ENCODE measurements at regions not wholly inside any gene's neighbourhood (a gene's known extent, or its start where the extent isn't known, plus 50 kb on each side); places are given as distances from the start of the nearest gene placed in this dataset.
"Not testable (repeated sequence)": the region's sequence is repeated elsewhere in the genome, so short reads cannot be mapped to it uniquely, and the experiment has no call there.

DNA sequence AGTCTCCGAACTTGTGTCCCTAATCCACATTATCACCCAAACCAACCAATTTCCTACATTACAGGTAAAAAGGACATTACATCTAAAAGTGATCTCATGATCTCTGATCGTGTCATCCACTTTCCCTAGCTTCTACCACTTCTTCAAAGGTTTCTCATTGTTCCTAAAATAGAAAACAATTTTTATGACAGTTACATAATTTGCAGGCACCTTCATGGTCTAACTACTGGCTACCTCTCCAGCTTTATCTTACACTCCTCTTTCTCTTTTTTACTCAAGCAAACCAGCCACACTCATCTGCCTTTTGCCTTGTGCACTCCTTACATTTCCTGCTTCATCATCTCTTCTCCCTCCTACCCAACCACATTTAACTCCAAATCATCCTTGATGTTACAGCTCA lies 886.7 kb upstream of the SORCS1 start:
- Histone ChIP-seq H3K9me3 (replicated peaks in 1 of 11) (no peaks in the 10 kb centered on the region; a peak in 1 of 22 replicates), H3K4me2 (no peak overlapping the region), H3K36me3 (no peaks in the 10 kb centered on the region), H3K27ac (no peak overlapping the region), H3K4me1 (no peaks in the 10 kb centered on the region), H3K9ac (no peak overlapping the region), H4K20me1 (no peaks in the 10 kb centered on the region), H3K27me3 (no peaks in the 10 kb centered on the region), H3K4me3 (no peak overlapping the region)
- no peak for TF ChIP-seq Cebpa-rat (IDR thresholded peaks at IDR 0.05)

DNA sequence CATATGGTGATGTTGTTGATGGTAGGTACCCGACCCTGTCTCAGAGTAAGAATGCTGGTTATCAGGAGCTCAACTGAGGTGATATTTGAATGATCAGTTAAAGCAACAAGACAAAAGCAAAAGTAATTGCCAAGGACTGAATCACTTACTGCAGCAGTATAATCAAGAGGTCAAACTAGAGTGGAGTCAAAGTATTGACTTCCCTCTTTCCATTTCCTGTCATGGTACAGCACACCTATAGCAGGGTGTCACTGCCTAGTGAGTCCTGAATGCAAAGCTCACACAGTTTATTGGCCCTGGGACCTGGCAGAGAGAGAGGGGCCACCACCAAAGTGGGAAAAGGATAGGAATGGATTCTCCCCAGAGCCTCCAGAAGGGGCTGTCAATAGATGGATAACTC lies 886.1 kb upstream of the SORCS1 start:
- Histone ChIP-seq H3K27ac (no peak overlapping the region), H3K36me3 (no peaks in the 10 kb centered on the region), H4K20me1 (no peaks in the 10 kb centered on the region), H3K9me3 (replicated peaks in 1 of 11) (no peaks in the 10 kb centered on the region), H3K4me3 (no peak overlapping the region), H3K4me1 (no peaks in the 10 kb centered on the region), H3K27me3 (no peaks in the 10 kb centered on the region), H3K9ac (no peak overlapping the region), H3K4me2 (no peak overlapping the region)
- no peak for TF ChIP-seq Cebpa-rat (IDR thresholded peaks at IDR 0.05)

GRCh38 chr10:108049668-108050067 lies 885.2 kb upstream of the SORCS1 start:
- H3K4me1 ChIP-seq = no peaks in the 10 kb centered on the region
- no peak overlapping the region for H3K4me2 ChIP-seq
- TF ChIP-seq Cebpa-rat (IDR thresholded peaks at IDR 0.05) = no peak
- no peak overlapping the region for H3K9ac ChIP-seq
- H3K4me3 ChIP-seq = no peak overlapping the region
- no peaks in the 10 kb centered on the region for H3K27me3 ChIP-seq
- no peaks in the 10 kb centered on the region for H3K36me3 ChIP-seq
- H3K9me3 ChIP-seq (replicated peaks in 1 of 11) = no peaks in the 10 kb centered on the region
- no peak overlapping the region for H3K27ac ChIP-seq
- H4K20me1 ChIP-seq = no peaks in the 10 kb centered on the region

- H3K36me3 ChIP-seq = no peaks in the 10 kb centered on the region
- no peak overlapping the region for H3K4me2 ChIP-seq
- no peaks in the 10 kb centered on the region for H4K20me1 ChIP-seq
- H3K4me1 ChIP-seq = no peaks in the 10 kb centered on the region
- no peak overlapping the region for H3K27ac ChIP-seq
- no peaks in the 10 kb centered on the region for H3K27me3 ChIP-seq
- no peak overlapping the region for H3K4me3 ChIP-seq
- no peaks in the 10 kb centered on the region for H3K9me3 ChIP-seq (replicated peaks in 1 of 11)
- TF ChIP-seq Cebpa-rat (IDR thresholded peaks at IDR 0.05) = no peak
- no peak overlapping the region for H3K9ac ChIP-seq
Observed at GRCh38 chr10:108048898-108049297, 884.4 kb upstream of the SORCS1 start.

DNA sequence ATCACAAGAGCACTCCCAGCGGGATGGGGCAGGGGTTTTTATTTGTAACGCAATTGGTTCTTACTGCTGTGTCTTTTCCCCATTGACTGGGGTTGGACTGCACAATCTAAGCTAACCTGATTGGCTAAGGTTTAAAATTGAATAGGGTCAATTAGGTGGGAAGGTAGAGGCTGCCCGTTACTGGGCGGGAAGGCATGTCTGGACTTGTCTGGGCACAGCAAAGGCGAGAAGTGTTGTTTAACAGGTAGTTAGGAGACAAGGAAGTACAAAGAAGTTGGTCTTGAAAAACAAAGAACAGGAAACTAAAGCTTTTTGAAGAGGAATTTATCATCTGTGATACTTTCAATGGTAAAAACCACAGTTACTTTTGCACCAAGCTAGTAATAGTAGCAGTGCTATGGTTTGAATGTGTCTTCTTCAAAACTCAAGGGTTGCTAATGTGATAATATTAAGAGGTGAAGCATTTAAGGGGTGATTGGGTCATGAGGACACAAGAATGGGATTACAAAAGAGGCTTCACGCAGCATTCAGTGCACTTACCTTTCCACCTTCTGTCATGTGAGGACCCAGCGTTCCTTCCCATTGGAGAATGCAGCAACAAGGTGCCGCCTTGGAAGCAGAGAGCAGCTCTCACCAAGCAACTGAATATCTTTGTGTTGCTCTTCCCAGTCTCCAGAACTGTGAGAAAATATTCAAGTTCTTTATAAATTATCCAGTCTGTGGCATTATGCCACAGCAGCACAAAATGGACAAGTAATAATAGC lies 875.5 kb upstream of the SORCS1 start:
- TF ChIP-seq Cebpa-rat (IDR thresholded peaks at IDR 0.05) = no peak
- H3K9ac ChIP-seq = no peak overlapping the region
- H3K9me3 ChIP-seq (replicated peaks in 1 of 11) = peaks cover 0 to 4% (median 0%) of the 10 kb centered on the region in 11 experiments; a peak in 1 of 22 replicates
- no peak overlapping the region for H3K4me3 ChIP-seq
- H3K27me3 ChIP-seq = no peaks in the 10 kb centered on the region
- no peaks in the 10 kb centered on the region for H3K36me3 ChIP-seq
- no peaks in the 10 kb centered on the region for H3K4me1 ChIP-seq
- H3K27ac ChIP-seq = no peak overlapping the region
- no peaks in the 10 kb centered on the region for H4K20me1 ChIP-seq
- no peak overlapping the region for H3K4me2 ChIP-seq

DNA sequence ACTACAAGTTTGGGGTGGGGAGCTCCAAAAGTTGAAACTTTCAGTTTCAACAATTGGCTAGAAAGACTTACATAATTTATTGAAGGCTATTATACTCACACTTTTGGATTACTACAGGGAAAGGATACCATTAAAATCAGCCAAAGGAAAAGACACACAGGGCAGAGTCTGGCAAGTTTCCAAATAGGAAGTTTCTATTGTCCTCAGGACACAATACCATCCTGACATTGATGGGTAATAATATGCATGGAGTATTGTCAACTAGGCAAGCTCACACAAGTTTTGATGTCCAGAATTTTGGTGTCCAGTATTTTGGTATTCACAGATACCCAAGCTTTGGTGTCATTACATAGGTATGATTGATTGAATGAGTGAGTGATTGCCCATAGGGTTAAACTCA lies 872.6 kb upstream of the SORCS1 start:
- Histone ChIP-seq H3K9ac (no peak overlapping the region), H3K27me3 (no peaks in the 10 kb centered on the region), H3K4me3 (no peak overlapping the region), H3K4me2 (no peak overlapping the region), H3K36me3 (no peaks in the 10 kb centered on the region), H3K4me1 (no peaks in the 10 kb centered on the region), H3K9me3 (replicated peaks in 1 of 11) (peaks cover 0 to 4% (median 0%) of the 10 kb centered on the region in 11 experiments; a peak in 1 of 22 replicates), H3K27ac (no peak overlapping the region), H4K20me1 (no peaks in the 10 kb centered on the region)
- no peak for TF ChIP-seq Cebpa-rat (IDR thresholded peaks at IDR 0.05)

- Histone ChIP-seq H3K4me1 (no peaks in the 10 kb centered on the region), H3K4me3 (no peak overlapping the region), H4K20me1 (no peaks in the 10 kb centered on the region), H3K9ac (no peak overlapping the region), H3K9me3 (replicated peaks in 1 of 11) (peaks cover 0 to 4% (median 0%) of the 10 kb centered on the region in 11 experiments; a peak in 1 of 22 replicates), H3K4me2 (no peak overlapping the region), H3K36me3 (no peaks in the 10 kb centered on the region), H3K27me3 (no peaks in the 10 kb centered on the region), H3K27ac (no peak overlapping the region)
- TF ChIP-seq Cebpa-rat (IDR thresholded peaks at IDR 0.05) = no peak
Observed at GRCh38 chr10:108036265-108036664, 871.8 kb upstream of the SORCS1 start.

DNA sequence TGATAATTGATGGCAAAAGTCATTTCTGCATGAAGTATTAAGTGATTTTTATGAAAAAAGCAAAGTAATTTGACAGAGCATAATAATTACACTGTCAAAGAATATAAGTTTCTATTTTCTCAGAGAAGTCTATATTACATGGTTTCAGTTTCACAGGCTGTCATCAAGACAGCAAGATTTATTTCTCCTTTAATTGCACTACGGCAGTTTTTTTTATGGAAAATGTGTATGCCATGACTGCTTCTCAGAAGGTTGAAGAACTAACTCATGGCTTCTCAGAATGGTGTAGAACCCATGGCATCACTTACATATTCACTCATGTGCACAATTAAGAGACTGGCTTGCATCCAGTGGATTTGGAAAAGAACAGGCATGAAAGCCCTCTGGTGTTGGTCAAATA lies 870.3 kb upstream of the SORCS1 start:
- Histone ChIP-seq H3K27ac (no peak overlapping the region), H3K9ac (no peak overlapping the region), H3K4me3 (no peak overlapping the region), H3K9me3 (replicated peaks in 1 of 11) (peaks cover 0 to 2% (median 0%) of the 10 kb centered on the region in 11 experiments; a peak in 1 of 22 replicates), H3K4me1 (no peaks in the 10 kb centered on the region), H3K27me3 (no peaks in the 10 kb centered on the region), H4K20me1 (no peaks in the 10 kb centered on the region), H3K36me3 (no peaks in the 10 kb centered on the region), H3K4me2 (no peak overlapping the region)
- TF ChIP-seq Cebpa-rat (IDR thresholded peaks at IDR 0.05) = no peak

GRCh38 chr10:108033518-108033917 lies 869.0 kb upstream of the SORCS1 start:
- H3K4me2 ChIP-seq; H3K4me1 ChIP-seq; H4K20me1 ChIP-seq; H3K9me3 ChIP-seq (replicated peaks in 1 of 11); H3K36me3 ChIP-seq; H3K27me3 ChIP-seq; H3K27ac ChIP-seq; H3K9ac ChIP-seq; H3K4me3 ChIP-seq: not testable (repeated sequence)

- H3K9ac ChIP-seq = no peak overlapping the region
- H3K4me2 ChIP-seq = no peak overlapping the region
- no peaks in the 10 kb centered on the region for H4K20me1 ChIP-seq
- H3K4me3 ChIP-seq = no peak overlapping the region
- no peaks in the 10 kb centered on the region for H3K4me1 ChIP-seq
- no peaks in the 10 kb centered on the region for H3K36me3 ChIP-seq
- peaks cover 0 to 3% (median 0%) of the 10 kb centered on the region in 11 experiments; a peak in 1 of 22 replicates for H3K9me3 ChIP-seq (replicated peaks in 1 of 11)
- no peak overlapping the region for H3K27ac ChIP-seq
- TF ChIP-seq Cebpa-rat (IDR thresholded peaks at IDR 0.05) = no peak
- no peaks in the 10 kb centered on the region for H3K27me3 ChIP-seq
Observed at GRCh38 chr10:108031505-108031904, 867.0 kb upstream of the SORCS1 start.

Measured in BLaER1 treated with 17β-estradiol and CSF1 and Interleukin-3, amounts not matched to agents 10 nM and 100 nM (cell line).